NCI-H2029 (cell line): ENCODE measurements at regions not wholly inside any gene's neighbourhood (a gene's known extent, or its start where the extent isn't known, plus 50 kb on each side); places are given as distances from the start of the nearest gene placed in this dataset.
"Not testable (repeated sequence)": the region's sequence is repeated elsewhere in the genome, so short reads cannot be mapped to it uniquely, and the experiment has no call there.

Source experiments
- DNase-seq: peaks from one replicate; lab custom pipeline; 2025; lab: John Stamatoyannopoulos, UW

DNA sequence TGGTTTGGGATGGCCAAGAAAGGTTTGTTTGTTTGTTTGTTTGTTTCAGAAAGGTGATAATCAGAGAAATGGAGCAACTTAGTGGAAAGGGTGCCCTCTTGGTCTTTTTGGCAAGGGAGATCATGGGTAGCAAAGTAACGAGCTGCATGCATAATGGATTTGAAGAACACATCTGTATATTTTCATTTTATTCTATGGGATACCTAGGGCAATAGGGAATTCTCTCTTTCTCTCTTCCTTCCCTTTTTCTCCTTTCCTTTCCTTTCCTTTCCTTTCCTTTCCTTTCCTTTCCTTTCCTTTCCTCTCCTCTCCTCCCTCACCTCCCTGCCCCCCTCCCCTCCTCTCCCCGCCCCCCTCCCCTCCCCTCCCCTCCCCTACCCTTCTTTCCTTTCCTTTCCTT is 492.1 kb downstream of the NEBL start:
- DNase-seq, result no peak

DNA sequence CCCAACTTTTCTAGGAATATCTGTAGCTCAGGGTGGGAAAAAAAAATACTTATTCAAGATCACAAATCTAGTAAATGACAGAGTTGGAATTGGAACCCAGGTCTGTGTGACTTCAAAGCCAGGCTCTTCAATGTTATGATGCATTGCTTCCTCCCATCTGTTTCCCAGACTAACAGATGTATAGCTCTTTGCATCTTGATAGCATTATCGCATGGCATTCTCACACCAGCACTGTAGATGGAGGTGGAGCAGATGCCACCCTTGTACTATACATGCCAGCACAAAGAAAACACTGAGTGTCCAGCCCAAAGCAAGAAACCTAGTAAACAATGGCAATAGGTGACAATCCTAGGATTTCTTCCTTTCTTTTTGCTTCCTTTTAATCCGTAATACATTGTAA is 497.3 kb downstream of the NEBL start:
- no peak for DNase-seq

DNA sequence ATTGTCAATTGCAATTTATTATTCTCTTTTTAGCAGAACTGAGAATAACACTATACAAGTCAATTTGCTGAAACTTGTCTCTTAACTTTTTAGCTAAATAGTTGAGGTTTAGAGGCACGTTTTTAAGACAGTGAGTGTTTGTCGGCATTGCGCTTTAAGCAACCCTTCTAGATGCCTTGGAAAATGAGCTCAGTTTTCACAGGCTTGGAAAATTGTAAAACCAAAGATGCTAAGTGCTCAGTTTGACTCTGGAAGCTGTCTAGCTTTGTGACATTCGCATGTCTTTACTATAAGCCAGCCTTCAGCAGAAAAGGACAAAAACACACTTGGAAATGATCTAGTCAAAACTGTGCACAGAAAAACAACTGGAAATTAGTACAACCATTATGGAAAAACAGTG is 500.4 kb downstream of the NEBL start:
- DNase-seq, result no peak

DNA sequence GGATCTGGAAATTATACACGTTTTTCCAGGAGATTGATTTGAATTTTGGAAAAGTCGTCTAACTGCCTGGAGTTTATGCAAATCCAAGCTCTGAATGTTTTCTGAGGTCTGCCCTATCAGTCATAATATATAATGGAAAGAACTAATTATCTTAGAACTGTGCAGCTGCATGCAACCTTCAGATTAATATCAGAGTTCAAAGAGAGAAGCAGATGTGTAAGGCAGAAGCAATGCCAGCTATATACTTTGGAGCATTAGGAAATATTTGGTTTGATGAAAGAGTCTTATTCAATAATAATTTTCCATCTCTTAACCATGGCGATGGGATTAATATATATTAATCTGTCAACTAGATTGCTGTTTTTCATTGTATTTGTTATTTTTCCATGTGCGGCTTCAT is 500.9 kb downstream of the NEBL start:
- DNase-seq, result no peak

DNA sequence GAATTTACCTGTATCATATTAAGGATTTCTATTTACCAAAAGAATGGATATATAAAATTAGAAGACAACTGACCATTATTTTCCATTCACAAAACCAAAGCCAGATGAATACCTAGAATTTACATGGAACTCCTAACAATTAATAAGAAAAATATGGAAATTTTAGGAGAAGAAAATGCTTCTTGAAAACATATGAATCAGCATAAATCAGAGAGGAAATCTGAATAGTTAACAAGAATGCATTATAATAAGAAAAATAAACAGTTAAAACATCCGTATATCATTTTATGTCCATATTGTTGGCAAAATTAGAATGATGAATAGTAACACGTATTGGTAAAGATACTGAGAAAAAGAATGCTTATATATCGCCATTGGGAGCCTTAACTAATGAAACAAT is 505.5 kb downstream of the NEBL start:
- DNase-seq, result no peak

DNA sequence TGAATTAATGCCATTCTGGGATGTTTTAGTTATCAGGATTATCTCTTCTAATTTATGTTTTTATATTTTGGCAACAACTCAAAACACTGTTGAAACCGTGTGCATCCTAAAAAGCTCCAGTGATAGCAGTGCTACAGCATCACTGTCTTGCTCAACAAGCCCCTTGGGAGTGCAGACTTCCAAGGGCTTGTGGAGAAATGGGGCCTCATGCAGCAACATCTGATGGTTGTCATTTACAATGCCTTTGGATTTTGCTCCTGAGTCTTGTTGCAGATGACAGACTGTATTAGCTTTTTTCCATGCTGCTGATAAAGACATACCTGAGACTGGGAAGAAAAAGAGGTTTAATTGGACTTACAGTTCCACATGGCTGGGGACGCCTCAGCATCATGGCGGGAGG is 515.4 kb downstream of the NEBL start:
- no peak for DNase-seq

DNA sequence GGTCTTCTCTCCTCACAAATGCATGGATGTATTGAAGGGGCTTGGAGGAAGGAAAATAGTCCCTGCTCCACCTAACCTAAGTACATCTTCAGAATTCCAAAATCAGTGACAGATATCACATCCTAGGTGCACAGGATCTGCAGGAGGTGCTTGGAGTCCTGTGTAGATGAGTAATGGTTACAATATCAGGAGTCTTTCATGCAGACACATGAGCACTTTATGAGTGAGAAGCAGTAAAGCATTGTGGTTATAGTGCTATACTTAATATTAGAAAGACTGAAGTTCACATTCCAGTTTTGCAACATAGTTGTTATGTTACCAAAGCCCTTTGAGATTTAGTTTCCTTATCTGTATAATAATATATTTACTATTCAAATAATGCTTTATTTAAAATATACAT is 516.7 kb downstream of the NEBL start:
- DNase-seq, result no peak

DNA sequence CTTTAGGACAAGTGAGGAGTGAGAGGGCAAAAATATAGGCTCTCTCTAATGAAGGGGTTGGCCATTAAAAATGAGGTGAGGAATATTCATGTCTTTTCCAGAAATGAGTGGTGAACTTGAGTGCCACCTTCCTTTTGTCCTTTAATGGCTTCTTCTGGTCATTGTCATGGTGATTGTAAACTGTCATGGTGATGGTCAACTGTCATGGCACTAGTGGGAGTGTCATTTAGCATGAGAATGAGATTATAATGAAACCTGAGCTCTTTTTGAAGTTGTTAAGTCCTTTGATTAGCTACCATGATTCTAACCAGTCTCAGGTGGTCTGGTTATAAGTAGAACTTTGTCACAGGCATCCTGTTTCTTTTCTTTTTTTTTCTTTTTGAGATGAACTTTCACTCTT is 524.4 kb downstream of the NEBL start:
- DNase-seq, result no peak

DNA sequence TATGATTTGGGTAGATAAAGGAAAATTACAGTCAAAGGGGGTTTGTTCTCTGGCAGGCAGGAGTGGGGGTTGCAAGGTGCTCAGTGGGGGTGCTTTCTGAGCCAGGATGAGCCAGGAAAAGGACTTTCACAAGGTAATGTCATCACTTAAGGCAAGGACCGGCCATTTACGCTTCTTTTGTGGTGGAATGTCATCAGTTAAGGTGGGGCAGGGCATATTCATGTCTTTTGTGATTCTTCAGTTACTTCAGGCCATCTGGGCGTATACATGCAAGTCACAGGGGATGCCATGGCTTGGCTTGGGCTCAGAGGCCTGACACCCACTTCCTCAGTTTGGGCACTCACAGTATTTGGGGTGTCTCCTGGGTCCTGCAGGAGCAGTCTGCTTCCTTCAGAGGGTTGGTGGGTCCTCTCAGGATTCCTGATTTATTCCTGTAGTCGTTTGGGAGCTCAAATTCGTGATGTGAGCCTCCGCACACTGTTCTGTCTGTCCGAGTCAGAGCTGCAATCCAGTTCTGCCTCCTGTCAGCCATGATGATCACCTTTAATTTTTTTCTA is 526.1 kb downstream of the NEBL start:
- not testable (repeated sequence) for DNase-seq

DNA sequence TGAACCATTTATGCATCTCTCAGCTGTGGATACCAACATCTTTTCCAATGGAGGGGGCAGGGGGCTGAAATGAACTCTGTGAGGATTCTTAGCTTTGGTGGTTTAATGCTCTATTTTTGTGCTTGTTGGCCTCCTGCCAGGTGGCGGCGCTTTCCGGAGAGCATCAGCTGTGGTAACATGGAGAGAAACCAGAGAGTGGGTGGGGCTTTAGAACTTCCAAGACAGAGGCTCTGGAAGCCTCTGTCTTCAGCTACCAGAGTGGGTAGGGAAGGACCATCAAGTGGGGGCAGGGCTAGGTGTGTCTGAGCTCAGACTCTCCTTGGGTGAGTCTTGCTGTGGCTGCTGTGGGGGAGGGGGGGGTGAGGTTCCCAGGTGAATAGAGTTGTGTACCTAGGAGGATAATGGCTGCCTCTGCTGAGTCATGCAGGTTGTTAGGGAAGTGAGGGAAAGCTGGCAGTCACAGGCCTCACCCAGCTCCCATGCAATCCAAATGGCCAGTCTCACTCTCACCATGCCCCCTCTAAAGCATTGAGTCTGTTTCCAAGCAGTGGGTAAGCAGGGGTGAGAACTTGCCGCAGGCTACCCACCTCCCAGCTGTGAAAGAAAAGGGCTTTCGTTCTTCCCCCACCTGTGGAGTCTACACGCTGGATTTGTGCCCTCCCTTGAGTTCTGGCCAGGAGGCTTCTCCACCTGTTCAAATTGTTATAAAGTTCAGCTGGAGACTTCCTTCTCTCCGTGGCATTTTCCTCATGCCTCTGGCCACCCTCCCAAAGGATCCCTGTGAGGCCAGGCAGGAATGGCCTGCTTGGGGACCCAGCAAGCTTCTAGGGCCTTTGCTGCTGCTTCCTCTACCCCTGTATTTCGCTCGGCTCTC is 527.0 kb downstream of the NEBL start:
- no peak for DNase-seq

DNA sequence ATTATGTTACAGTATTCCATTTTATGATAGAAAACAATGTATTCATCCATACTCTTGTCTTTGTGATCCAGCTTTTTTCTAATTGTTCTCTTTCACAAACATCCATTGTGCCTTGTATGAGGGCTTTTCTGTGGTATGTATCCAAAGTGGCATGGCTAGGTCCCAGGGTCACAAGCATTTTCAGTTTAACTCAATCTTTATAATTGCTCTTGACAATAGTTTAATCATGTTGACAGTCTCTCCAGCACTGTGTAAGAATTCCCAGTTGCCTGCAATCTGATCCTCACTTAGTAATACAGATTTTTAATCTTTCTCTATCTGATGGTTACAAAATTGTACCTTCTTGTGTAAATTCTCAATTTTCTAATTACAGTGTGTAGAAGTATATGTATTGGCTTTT is 533.4 kb downstream of the NEBL start:
- DNase-seq, result no peak

DNA sequence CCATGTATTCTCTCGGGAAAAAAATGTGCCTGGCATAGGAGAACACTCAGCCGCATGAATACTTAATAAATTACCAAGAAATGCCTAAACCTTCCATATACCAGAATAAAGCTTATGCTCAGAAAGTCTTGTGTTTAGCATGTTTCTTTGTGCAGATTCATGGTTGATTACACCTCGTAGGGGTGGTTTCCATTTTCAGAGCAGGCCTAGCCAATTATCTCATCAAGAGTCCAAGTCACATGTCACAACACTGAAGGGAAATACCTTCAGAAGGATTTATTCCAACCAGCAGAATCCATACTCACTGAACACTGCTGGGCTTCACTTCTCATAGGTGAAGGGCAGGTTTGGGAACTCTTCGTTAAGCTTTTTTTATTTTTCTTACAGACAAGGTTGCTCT is 539.7 kb downstream of the PLXDC2 start:
- DNase-seq, result no peak

DNA sequence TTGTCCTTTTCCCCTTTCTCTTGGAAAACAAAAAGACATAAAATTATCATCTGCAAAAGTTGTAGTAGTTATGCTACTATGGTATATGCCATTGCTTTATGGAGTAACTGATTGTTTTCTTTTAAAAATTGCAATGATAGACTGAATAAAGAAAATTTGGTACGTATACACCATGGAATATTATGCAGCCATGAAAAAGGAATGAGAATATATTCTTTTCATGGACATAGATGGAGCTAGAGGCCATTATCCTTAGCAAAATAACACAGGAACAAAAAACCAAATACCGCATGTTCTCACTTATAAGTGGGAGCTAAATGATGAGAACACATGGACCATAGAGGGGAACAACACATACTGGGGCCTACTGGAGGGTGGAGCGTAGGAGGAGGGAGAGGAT is 538.8 kb downstream of the PLXDC2 start:
- DNase-seq, result no peak

DNA sequence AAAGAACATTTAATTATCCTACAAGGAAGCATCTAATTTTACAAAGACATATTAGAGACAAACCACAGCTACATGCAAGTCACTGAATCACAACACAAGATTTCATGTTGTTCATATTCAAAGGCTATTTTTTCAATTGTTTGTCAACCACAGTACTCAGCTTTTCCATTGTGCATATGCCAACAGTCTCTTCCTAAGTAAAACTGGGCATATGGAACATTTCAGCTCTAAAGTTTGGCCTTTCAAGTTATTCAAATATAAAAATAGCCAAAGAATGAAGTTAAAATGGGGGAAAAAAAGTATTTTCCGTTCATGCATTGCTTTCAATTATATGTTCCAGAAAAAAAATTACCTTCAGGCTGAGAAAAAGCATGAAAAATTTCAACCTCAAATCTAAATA is 537.9 kb downstream of the PLXDC2 start:
- no peak for DNase-seq

DNA sequence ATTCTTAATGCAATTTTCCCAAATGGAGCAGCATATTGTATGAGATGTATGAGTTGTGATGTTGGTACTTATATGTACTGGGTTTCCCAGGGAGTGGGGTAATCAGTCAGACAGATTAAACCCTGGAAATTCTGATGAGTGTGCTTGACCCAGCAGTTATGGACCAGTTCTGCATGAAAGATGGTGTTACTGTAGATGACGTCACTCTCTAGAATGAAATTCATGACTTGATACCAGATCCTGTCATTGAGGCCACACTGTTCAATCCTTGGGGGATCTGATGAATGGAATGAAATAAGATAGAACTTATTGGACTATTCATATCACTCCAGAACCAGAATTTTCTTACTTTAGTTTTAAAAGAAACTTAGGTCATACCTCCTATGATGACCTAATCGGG is 534.3 kb downstream of the PLXDC2 start:
- DNase-seq, result no peak

DNA sequence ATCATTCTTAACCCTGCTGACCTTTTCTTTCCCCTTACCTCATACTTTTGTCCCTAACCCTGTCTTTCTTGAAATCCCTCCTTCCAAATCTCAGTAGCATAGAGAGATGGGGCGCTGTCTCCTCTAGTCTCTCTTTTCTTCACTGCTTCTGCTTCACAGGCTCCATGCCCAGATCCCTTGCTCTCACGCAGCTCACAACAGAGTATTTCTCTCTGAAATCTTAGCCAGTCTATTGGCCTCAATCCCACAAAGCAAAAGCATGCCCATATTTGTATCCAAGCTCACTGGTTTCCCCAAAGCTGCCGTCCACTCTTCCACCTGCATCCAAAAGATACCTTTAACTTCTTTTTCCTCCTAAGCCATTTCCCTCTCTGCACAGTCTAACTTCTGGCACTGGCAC is 526.8 kb downstream of the PLXDC2 start:
- no peak for DNase-seq
